Fibroblast of lung (primary cell): ENCODE measurements at regions not wholly inside any gene's neighbourhood (a gene's known extent, or its start where the extent isn't known, plus 50 kb on each side); places are given as distances from the start of the nearest gene placed in this dataset.

ENCODE experiments used
- DNase-seq, 2 donors: peaks; one replicate each; pipeline versions ENCODE4 v3.0.0 to v3.0.0-alpha.2; 2010; ENCODE audit warnings: low read depth in 2 of 2
- H2AFZ ChIP-seq: 2 replicates; pipeline ENCODE4 v1.5.1; 2012; ENCODE audit warnings: low read length, control low read depth, inconsistent platforms
- H3K27ac ChIP-seq: 2 replicates; pipeline ENCODE4 v1.5.1; 2011; ENCODE audit warnings: low read length, control low read depth; ENCODE audit not compliant: insufficient read depth
- H3K27me3 ChIP-seq: 2 replicates; pipeline ENCODE4 v1.5.1; 2011; ENCODE audit warnings: mild to moderate bottlenecking, low read length; ENCODE audit not compliant: control insufficient read depth, insufficient read depth
- H3K36me3 ChIP-seq: 2 replicates; pipeline ENCODE4 v1.5.1; 2011; ENCODE audit warnings: low read length; ENCODE audit not compliant: control insufficient read depth, insufficient read depth
- H3K4me1 ChIP-seq: 2 replicates; pipeline ENCODE4 v1.5.1; 2011; ENCODE audit warnings: low read length; ENCODE audit not compliant: control insufficient read depth, insufficient read depth; ENCODE audit errors: extremely low read depth
- H3K4me2 ChIP-seq: 2 replicates; pipeline ENCODE4 v1.5.1; 2011; ENCODE audit warnings: low read length, control low read depth; ENCODE audit not compliant: insufficient read depth; ENCODE audit errors: extremely low read depth
- H3K4me3 ChIP-seq, 4 experiments: fragments of 200-600 bp in 1 of 4; sonication (generic) in 1 of 4; replicated peaks in 1 of 4; 2 replicates each; pipeline ENCODE4 v1.5.1; 2011 to 2016; ENCODE audit warnings: low read length in 4 of 4, low read depth in 3 of 4, mild to moderate bottlenecking in 3 of 4, control low read depth in 2 of 4, inconsistent platforms in 1 of 4, mixed read lengths in 1 of 4; ENCODE audit not compliant: insufficient read depth in 1 of 4; ENCODE audit errors: control extremely low read depth in 1 of 4
- H3K79me2 ChIP-seq: 2 replicates; pipeline ENCODE4 v1.5.1; 2012; ENCODE audit warnings: mild to moderate bottlenecking, low read length, inconsistent platforms; ENCODE audit not compliant: control insufficient read depth, insufficient read depth
- H3K9ac ChIP-seq: 2 replicates; pipeline ENCODE4 v1.5.1; 2011; ENCODE audit warnings: mild to moderate bottlenecking, low read length, control low read depth; ENCODE audit not compliant: insufficient read depth
- H3K9me3 ChIP-seq: 2 replicates; pipeline ENCODE4 v1.5.1; 2012; ENCODE audit warnings: low read depth, low read length; ENCODE audit not compliant: control insufficient read depth, insufficient read depth
- H4K20me1 ChIP-seq: 2 replicates; pipeline ENCODE4 v1.5.1; 2011; ENCODE audit warnings: low read length; ENCODE audit not compliant: control insufficient read depth, insufficient read depth; ENCODE audit errors: extremely low read depth
- EZH2 ChIP-seq: IDR thresholded peaks from 2 replicates; pipeline ENCODE4 v1.5.1; 2012; ENCODE audit warnings: low read length, control low read depth, mild to moderate bottlenecking; ENCODE audit errors: missing control alignments
- TF ChIP-seq, protein P1 (sequence below), 2 donors: IDR thresholded peaks in 1 of 2; conservative IDR thresholded peaks in 1 of 2; 1 replicate in 1 of 2; 2 replicates in 1 of 2; pipeline ENCODE4 v1.5.1; 2011 to 2012; ENCODE audit warnings: low read length in 2 of 2, control low read depth in 1 of 2, inconsistent platforms in 1 of 2, low read depth in 1 of 2, mild to moderate bottlenecking in 1 of 2

DNA sequence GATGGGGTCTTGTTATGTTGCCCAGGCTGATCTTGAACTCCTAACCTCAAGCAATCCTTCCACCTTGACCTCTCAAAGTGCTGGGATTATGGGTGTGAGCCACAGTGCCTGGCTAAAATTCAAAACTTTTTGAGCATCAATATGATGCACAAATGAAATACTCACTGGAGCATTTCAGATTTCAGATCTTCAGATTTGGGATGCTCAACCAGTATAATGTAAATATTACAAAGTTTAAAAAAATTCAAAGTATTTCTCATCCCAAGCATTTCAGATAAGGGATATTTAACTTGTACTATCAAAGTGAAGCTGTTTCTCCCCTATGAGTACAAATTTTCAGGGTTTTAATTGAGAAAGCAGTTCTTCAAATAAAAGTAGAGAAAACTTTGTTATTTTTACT lies 164.1 kb upstream of the CCDC68 start:
- no peak for DNase-seq
- Histone ChIP-seq H2AFZ (no peak overlapping the region), H3K79me2 (no peaks in the 10 kb centered on the region), H3K4me3 (no peak overlapping the region), H3K9ac (no peak overlapping the region), H3K4me2 (no peak overlapping the region), H3K4me1 (no peaks in the 10 kb centered on the region), H3K36me3 (no peaks in the 10 kb centered on the region), H3K27me3 (no peaks in the 10 kb centered on the region), H3K27ac (no peak overlapping the region), H4K20me1 (no peaks in the 10 kb centered on the region), H3K9me3 (no peaks in the 10 kb centered on the region)
- TF ChIP-seq, protein P1, sequence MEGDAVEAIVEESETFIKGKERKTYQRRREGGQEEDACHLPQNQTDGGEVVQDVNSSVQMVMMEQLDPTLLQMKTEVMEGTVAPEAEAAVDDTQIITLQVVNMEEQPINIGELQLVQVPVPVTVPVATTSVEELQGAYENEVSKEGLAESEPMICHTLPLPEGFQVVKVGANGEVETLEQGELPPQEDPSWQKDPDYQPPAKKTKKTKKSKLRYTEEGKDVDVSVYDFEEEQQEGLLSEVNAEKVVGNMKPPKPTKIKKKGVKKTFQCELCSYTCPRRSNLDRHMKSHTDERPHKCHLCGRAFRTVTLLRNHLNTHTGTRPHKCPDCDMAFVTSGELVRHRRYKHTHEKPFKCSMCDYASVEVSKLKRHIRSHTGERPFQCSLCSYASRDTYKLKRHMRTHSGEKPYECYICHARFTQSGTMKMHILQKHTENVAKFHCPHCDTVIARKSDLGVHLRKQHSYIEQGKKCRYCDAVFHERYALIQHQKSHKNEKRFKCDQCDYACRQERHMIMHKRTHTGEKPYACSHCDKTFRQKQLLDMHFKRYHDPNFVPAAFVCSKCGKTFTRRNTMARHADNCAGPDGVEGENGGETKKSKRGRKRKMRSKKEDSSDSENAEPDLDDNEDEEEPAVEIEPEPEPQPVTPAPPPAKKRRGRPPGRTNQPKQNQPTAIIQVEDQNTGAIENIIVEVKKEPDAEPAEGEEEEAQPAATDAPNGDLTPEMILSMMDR (conservative IDR thresholded peaks at IDR 0.05 in 1 of 2, IDR thresholded peaks at IDR 0.05 in 1 of 2; ENCODE audit: low read depth in 1 of 2, low read length in 2 of 2) = no peak
- no peak for TF ChIP-seq EZH2

DNA sequence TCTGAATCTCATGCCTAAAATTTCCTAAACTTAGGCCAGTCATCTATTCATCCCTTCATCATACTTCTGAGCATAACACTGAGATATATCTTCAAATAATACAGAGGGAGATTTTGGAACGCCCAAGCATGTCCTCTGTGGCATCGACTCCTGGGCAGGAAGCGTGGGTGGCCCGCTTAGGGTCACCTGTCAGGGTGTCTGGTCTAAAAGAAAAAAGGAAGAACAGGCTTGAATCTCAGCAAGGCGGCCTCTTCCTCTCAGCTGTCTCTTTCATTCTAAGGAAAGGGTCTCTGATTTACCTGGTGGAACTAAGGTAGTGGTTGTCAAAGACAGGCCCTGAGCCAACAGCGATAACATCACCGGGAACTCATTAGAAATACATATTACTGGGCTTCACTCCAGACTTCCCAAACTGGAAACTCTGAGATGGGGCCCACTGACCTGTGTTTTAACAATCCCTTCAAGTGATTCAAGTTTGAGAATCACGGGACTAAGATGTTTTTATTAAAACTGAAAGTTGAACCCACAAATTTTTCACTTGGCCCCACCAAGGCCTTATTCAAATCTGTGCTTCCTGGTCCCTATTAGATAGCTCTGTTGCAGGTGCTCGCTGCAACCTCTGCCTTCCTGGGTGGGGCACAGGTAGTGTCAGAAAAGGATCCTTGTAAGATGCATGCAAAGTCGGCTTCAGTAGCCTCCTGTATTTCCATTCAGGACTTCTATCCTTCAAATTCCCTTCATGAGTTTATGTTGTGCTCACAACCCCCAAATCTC lies 162.3 kb upstream of the CCDC68 start:
- Histone ChIP-seq H3K4me2 (no peak overlapping the region), H3K4me3 (no peak overlapping the region), H3K9me3 (no peaks in the 10 kb centered on the region), H2AFZ (no peak overlapping the region), H3K36me3 (no peaks in the 10 kb centered on the region), H3K27me3 (no peaks in the 10 kb centered on the region), H3K79me2 (no peaks in the 10 kb centered on the region), H3K9ac (no peak overlapping the region), H4K20me1 (no peaks in the 10 kb centered on the region), H3K4me1 (no peaks in the 10 kb centered on the region), H3K27ac (no peak overlapping the region)
- TF ChIP-seq, protein P1 (conservative IDR thresholded peaks at IDR 0.05 in 1 of 2, IDR thresholded peaks at IDR 0.05 in 1 of 2; ENCODE audit: low read depth in 1 of 2, low read length in 2 of 2) = no peak
- TF ChIP-seq EZH2 = no peak
- DNase-seq = no peak

DNA sequence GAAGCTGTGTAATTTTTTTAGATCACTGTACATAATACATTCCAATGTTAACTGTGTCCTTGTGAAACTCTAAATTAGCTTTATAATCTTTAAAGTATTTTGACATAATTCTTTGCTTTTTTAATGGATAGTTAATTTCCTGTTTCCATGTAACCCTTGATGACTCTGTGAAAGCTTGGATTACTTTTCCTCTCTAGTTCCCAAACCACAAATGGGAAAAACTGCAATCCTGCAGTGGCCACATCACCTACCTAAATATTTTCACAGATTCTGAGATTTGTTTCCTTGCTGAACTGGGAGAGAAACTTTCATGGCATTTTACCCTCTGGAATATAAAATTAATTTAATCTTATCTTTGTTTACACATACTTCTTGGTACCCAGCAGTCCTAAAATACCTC lies 161.6 kb upstream of the CCDC68 start:
- Histone ChIP-seq H3K27ac (no peak overlapping the region), H3K4me1 (no peaks in the 10 kb centered on the region)

More for the DNA sequence above, 161.6 kb upstream of the CCDC68 start:
- Histone ChIP-seq H2AFZ (no peak overlapping the region), H3K9me3 (no peaks in the 10 kb centered on the region), H3K4me3 (no peak overlapping the region), H3K9ac (no peak overlapping the region), H3K36me3 (no peaks in the 10 kb centered on the region), H3K4me2 (no peak overlapping the region), H4K20me1 (no peaks in the 10 kb centered on the region), H3K27me3 (no peaks in the 10 kb centered on the region), H3K79me2 (no peaks in the 10 kb centered on the region)
- DNase-seq = peak in 1 of 2 donors; percentile 63
- TF ChIP-seq EZH2 = no peak
- TF ChIP-seq, protein P1 (conservative IDR thresholded peaks at IDR 0.05 in 1 of 2, IDR thresholded peaks at IDR 0.05 in 1 of 2; ENCODE audit: low read depth in 1 of 2, low read length in 2 of 2) = no peak
